ENCODE measurements at regions not wholly inside any gene's neighbourhood (a gene's known extent, or its start where the extent isn't known, plus 50 kb on each side); places are given as distances from the start of the nearest gene placed in this dataset.

GRCh38 chr5:25128606-25129005 is 483.8 kb upstream of the CDH10 start (continued):
- no peak for TF ChIP-seq CREB5 (CRISPR knock-in tag; IDR thresholded peaks at IDR 0.05; ENCODE audit: low read depth)
- no peak for TF ChIP-seq ISL1 (CRISPR knock-in tag; IDR thresholded peaks at IDR 0.05)
- TF ChIP-seq POU6F1 (CRISPR knock-in tag; IDR thresholded peaks at IDR 0.05; ENCODE audit: borderline replicate concordance, low read depth): no peak

- TF ChIP-seq ZFP3 (CRISPR knock-in tag; IDR thresholded peaks at IDR 0.05) (no peak), SNAI2 (CRISPR knock-in tag; IDR thresholded peaks at IDR 0.05) (no peak), CREB5 (CRISPR knock-in tag; IDR thresholded peaks at IDR 0.05; ENCODE audit: low read depth) (no peak), ISL1 (CRISPR knock-in tag; IDR thresholded peaks at IDR 0.05) (no peak), OSR1 (CRISPR knock-in tag; IDR thresholded peaks at IDR 0.05) (no peak), ARNTL (CRISPR knock-in tag; IDR thresholded peaks at IDR 0.05; ENCODE audit: borderline replicate concordance, low read depth) (no peak), ZNF8 (CRISPR knock-in tag; IDR thresholded peaks at IDR 0.05) (no peak), RARB (CRISPR knock-in tag; IDR thresholded peaks at IDR 0.05) (no peak), TSHZ2 (CRISPR knock-in tag; IDR thresholded peaks at IDR 0.05) (no peak), CSDC2 (CRISPR knock-in tag; IDR thresholded peaks at IDR 0.05) (no peak), ZNF70 (CRISPR knock-in tag; IDR thresholded peaks at IDR 0.05) (no peak)
- TF ChIP-seq, protein P1, sequence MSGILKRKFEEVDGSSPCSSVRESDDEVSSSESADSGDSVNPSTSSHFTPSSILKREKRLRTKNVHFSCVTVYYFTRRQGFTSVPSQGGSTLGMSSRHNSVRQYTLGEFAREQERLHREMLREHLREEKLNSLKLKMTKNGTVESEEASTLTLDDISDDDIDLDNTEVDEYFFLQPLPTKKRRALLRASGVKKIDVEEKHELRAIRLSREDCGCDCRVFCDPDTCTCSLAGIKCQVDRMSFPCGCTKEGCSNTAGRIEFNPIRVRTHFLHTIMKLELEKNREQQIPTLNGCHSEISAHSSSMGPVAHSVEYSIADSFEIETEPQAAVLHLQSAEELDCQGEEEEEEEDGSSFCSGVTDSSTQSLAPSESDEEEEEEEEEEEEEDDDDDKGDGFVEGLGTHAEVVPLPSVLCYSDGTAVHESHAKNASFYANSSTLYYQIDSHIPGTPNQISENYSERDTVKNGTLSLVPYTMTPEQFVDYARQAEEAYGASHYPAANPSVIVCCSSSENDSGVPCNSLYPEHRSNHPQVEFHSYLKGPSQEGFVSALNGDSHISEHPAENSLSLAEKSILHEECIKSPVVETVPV (CRISPR knock-in tag; IDR thresholded peaks at IDR 0.05): no peak
- peak; percentile 65; the same call in 2 of the 3 replicates for ATAC-seq
Measured at GRCh38 chr5:25119650-25120049, 474.9 kb upstream of the CDH10 start.

- TF ChIP-seq ZFP30 (CRISPR knock-in tag; IDR thresholded peaks at IDR 0.05): no peak
- no peak for TF ChIP-seq PATZ1 (CRISPR knock-in tag; IDR thresholded peaks at IDR 0.05; ENCODE audit: borderline replicate concordance)
- no peak for TF ChIP-seq RARB (CRISPR knock-in tag; IDR thresholded peaks at IDR 0.05)
- TF ChIP-seq ZFP3 (CRISPR knock-in tag; IDR thresholded peaks at IDR 0.05): no peak
- no peak for TF ChIP-seq ZNF565 (CRISPR knock-in tag; conservative IDR thresholded peaks at IDR 0.05; ENCODE audit: low read depth)
- TF ChIP-seq ESRRG (CRISPR knock-in tag; IDR thresholded peaks at IDR 0.05): no peak
- TF ChIP-seq OSR1 (CRISPR knock-in tag; IDR thresholded peaks at IDR 0.05): no peak
- TF ChIP-seq CSDC2 (CRISPR knock-in tag; IDR thresholded peaks at IDR 0.05): no peak
- no peak for ATAC-seq
Measured at GRCh38 chr5:25107853-25108252, 463.1 kb upstream of the CDH10 start.

- no peak for ATAC-seq
- no peak for TF ChIP-seq CREB5 (CRISPR knock-in tag; IDR thresholded peaks at IDR 0.05; ENCODE audit: low read depth)
- no peak for TF ChIP-seq TSHZ2 (CRISPR knock-in tag; IDR thresholded peaks at IDR 0.05)
- no peak for TF ChIP-seq ARNTL (CRISPR knock-in tag; IDR thresholded peaks at IDR 0.05; ENCODE audit: borderline replicate concordance, low read depth)
- TF ChIP-seq TOX (CRISPR knock-in tag; IDR thresholded peaks at IDR 0.05; ENCODE audit: borderline replicate concordance): no peak
- no peak for TF ChIP-seq SNAI2 (CRISPR knock-in tag; IDR thresholded peaks at IDR 0.05)
- TF ChIP-seq ZNF70 (CRISPR knock-in tag; IDR thresholded peaks at IDR 0.05): no peak
- TF ChIP-seq ZNF8 (CRISPR knock-in tag; IDR thresholded peaks at IDR 0.05): no peak
- TF ChIP-seq, protein P1 (CRISPR knock-in tag; IDR thresholded peaks at IDR 0.05): no peak
Measured at GRCh38 chr5:25099538-25099937, 454.8 kb upstream of the CDH10 start.

Data from SK-N-SH treated with all-trans-retinoic acid at 6 μM for 48 hours (cell line).